Gastrocnemius medialis (tissue), 4 donors: ENCODE measurements at regions not wholly inside any gene's neighbourhood (a gene's known extent, or its start where the extent isn't known, plus 50 kb on each side); places are given as distances from the start of the nearest gene placed in this dataset.

Experiments used
- ATAC-seq, 2 donors: fragments of 150-250 bp; one replicate each; pipeline ENCODE4 v1.9.1; 2016
- DNase-seq, 2 donors: peaks; one replicate each; pipeline ENCODE4 v3.0.0-alpha.2; 2019
- H3K27ac ChIP-seq, 4 donors: fragments of 200-600 bp; sonication (generic); 1 replicate in 1 of 4; 2 replicates in 3 of 4; pipeline ENCODE4 v1.5.1; 2016 to 2018; ENCODE audit warnings: mild to moderate bottlenecking in 2 of 4, moderate library complexity in 1 of 4
- H3K27me3 ChIP-seq, 3 donors: fragments of 200-600 bp; sonication (generic) in 2 of 3; 1 replicate in 1 of 3; 2 replicates in 2 of 3; pipeline versions ENCODE4 v1.5.1 to v1.6.0; 2016 to 2019; ENCODE audit warnings: mild to moderate bottlenecking in 1 of 3, moderate library complexity in 1 of 3
- H3K36me3 ChIP-seq, 2 donors: fragments of 200-600 bp; sonication (generic) in 1 of 2; one replicate each; pipeline ENCODE4 v1.5.1; 2017 to 2018
- H3K4me1 ChIP-seq, 2 donors: fragments of 200-600 bp; sonication (generic) in 1 of 2; one replicate each; pipeline ENCODE4 v1.5.1; 2016 to 2017; ENCODE audit warnings: mild to moderate bottlenecking in 2 of 2
- H3K4me3 ChIP-seq, 4 donors: fragments of 200-600 bp; sonication (generic) in 3 of 4; 1 replicate in 1 of 4; 2 replicates in 3 of 4; pipeline ENCODE4 v1.5.1; 2016 to 2019; ENCODE audit warnings: mild to moderate bottlenecking in 2 of 4
- H3K9me3 ChIP-seq, 3 donors: fragments of 200-600 bp; sonication (generic) in 2 of 3; 1 replicate in 1 of 3; 2 replicates in 2 of 3; pipeline ENCODE4 v1.5.1; 2016 to 2019
- CTCF ChIP-seq, 5 experiments: fragments of 450-650 bp in 3 of 5; fragments of 200-600 bp in 2 of 5; sonication (generic) in 2 of 5; IDR thresholded peaks in 4 of 5; conservative IDR thresholded peaks in 1 of 5; 1 replicate in 4 of 5; 2 replicates in 1 of 5; pipeline ENCODE4 v1.5.1; 2016 to 2019; ENCODE audit warnings: antibody characterized with exemption in 5 of 5, mild to moderate bottlenecking in 3 of 5, moderate library complexity in 3 of 5
- POLR2A ChIP-seq, 2 donors: fragments of 450-650 bp; IDR thresholded peaks; one replicate each; pipeline ENCODE4 v1.6.1; 2017; ENCODE audit warnings: antibody characterized with exemption in 2 of 2, mild to moderate bottlenecking in 2 of 2, moderate library complexity in 2 of 2
- in situ Hi-C, 4 donors: fragments of 200-750 bp; cut with MboI; loops; one replicate each; pipeline versions ENCODE4 v1.15.0 to v1.8.0; 2017; ENCODE audit warnings: low sequenced_read_pairs in 4 of 4
- intact Hi-C: fragments of 100-400 bp; cut with DNase I; formaldehyde crosslinking; loops from one replicate; pipeline ENCODE4 v1.15.1; 2023; ENCODE audit warnings: low total_unique reads

GRCh38 chr11:95517453-95517852 is 272.1 kb downstream of the FAM76B start:
- DNase-seq (no peak), ATAC-seq (no peak)
- Histone ChIP-seq H3K27me3 (no peaks in the 10 kb centered on the region), H3K4me1 (peaks cover 0 to 7% of the 10 kb centered on the region in 2 donors), H3K9me3 (no peaks in the 10 kb centered on the region), H3K27ac (no peak overlapping the region), H3K36me3 (no peaks in the 10 kb centered on the region), H3K4me3 (no peak overlapping the region)
- in situ Hi-C loops: loop anchor here in 1 of 4 donors (10.0 kb wide), 1 partner anchor 253 kb away; no protein-coding TSS in a partner anchor
- intact Hi-C loops: no loop called here
- TF ChIP-seq CTCF (IDR thresholded peaks at IDR 0.05 in 4 of 5, conservative IDR thresholded peaks at IDR 0.05 in 1 of 5) (no peak), POLR2A (IDR thresholded peaks at IDR 0.05) (no peak)

- Histone ChIP-seq H3K4me3 (no peak overlapping the region), H3K4me1 (peaks cover 0 to 7% of the 10 kb centered on the region in 2 donors), H3K9me3 (no peaks in the 10 kb centered on the region), H3K27me3 (no peaks in the 10 kb centered on the region), H3K27ac (no peak overlapping the region), H3K36me3 (no peaks in the 10 kb centered on the region)
- in situ Hi-C loops: loop anchor here in 1 of 4 donors (10.0 kb wide), 1 partner anchor 252 kb away; no protein-coding TSS in a partner anchor
- ATAC-seq (no peak), DNase-seq (no peak)
- intact Hi-C loops: no loop called here
- TF ChIP-seq CTCF (IDR thresholded peaks at IDR 0.05 in 4 of 5, conservative IDR thresholded peaks at IDR 0.05 in 1 of 5) (no peak), POLR2A (IDR thresholded peaks at IDR 0.05) (no peak)
Measured at GRCh38 chr11:95516786-95517185, 272.8 kb downstream of the FAM76B start.

GRCh38 chr11:95516175-95516574 is 273.4 kb downstream of the FAM76B start:
- peaks cover 0 to 7% of the 10 kb centered on the region in 2 donors for H3K4me1 ChIP-seq
- in situ Hi-C loops: loop anchor here in 1 of 4 donors (10.0 kb wide), 1 partner anchor 251 kb away; no protein-coding TSS in a partner anchor
- H3K4me3 ChIP-seq: no peak overlapping the region
- intact Hi-C loops: no loop called here
- H3K27ac ChIP-seq: no peak overlapping the region
- no peaks in the 10 kb centered on the region for H3K36me3 ChIP-seq
- ATAC-seq: no peak
- DNase-seq: no peak
- TF ChIP-seq CTCF (IDR thresholded peaks at IDR 0.05 in 4 of 5, conservative IDR thresholded peaks at IDR 0.05 in 1 of 5) (no peak), POLR2A (IDR thresholded peaks at IDR 0.05) (no peak)
- no peaks in the 10 kb centered on the region for H3K27me3 ChIP-seq
- no peaks in the 10 kb centered on the region for H3K9me3 ChIP-seq

GRCh38 chr11:95515371-95515770 is 274.2 kb downstream of the FAM76B start:
- Histone ChIP-seq H3K27me3 (no peaks in the 10 kb centered on the region), H3K9me3 (no peaks in the 10 kb centered on the region), H3K4me3 (no peak overlapping the region), H3K4me1 (peaks cover 0 to 7% of the 10 kb centered on the region in 2 donors), H3K36me3 (no peaks in the 10 kb centered on the region), H3K27ac (no peak overlapping the region)
- ATAC-seq (no peak), DNase-seq (no peak)
- no peak for TF ChIP-seq CTCF (IDR thresholded peaks at IDR 0.05 in 4 of 5, conservative IDR thresholded peaks at IDR 0.05 in 1 of 5)
- no peak for TF ChIP-seq POLR2A (IDR thresholded peaks at IDR 0.05)
- intact Hi-C loops (no loop called here), in situ Hi-C loops (loop anchor here in 1 of 4 donors (10.0 kb wide), 1 partner anchor 251 kb away; no protein-coding TSS in a partner anchor)
